ENCODE measurements at regions not wholly inside any gene's neighbourhood (a gene's known extent, or its start where the extent isn't known, plus 50 kb on each side); places are given as distances from the start of the nearest gene placed in this dataset.

DNA sequence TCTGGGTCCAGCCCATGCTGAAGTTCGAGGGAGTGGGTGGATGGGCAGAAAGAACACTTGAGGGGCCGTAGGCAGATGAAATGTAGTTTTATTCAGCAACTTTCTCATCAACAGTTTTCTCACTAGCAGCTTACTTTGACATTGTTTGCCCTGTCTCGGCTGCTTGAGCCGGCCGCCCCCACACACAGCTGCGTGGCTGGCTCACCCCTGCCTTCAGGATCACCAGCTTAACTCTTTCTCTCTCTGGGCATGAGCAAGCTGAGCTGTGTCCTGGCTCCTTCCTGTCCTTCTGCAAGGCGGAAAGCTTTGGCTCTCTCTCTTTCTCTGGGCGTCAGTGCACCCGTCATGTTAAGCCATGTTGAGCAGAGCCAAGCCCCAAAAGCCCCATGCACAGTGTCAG, 104.4 kb upstream of the GNG12 start (continued):
- TF ChIP-seq POU2F2 (IDR thresholded peaks at IDR 0.05; ENCODE audit: borderline replicate concordance, low read depth, low read length) (no peak), CHD2 (IDR thresholded peaks at IDR 0.05; ENCODE audit: borderline replicate concordance, low read depth, low read length) (no peak), JUND (IDR thresholded peaks at IDR 0.05; ENCODE audit: low read depth, low read length) (no peak), SREBF1 (IDR thresholded peaks at IDR 0.05; ENCODE audit: low read length) (no peak), BHLHE40 (IDR thresholded peaks at IDR 0.05; ENCODE audit: borderline replicate concordance in 1 of 2, low read depth in 2 of 2, low read length in 1 of 2) (no peak), SUPT20H (IDR thresholded peaks at IDR 0.05; ENCODE audit: borderline replicate concordance, control insufficient read depth, low read depth, low read length) (no peak)
- TF ChIP-seq, protein P1, sequence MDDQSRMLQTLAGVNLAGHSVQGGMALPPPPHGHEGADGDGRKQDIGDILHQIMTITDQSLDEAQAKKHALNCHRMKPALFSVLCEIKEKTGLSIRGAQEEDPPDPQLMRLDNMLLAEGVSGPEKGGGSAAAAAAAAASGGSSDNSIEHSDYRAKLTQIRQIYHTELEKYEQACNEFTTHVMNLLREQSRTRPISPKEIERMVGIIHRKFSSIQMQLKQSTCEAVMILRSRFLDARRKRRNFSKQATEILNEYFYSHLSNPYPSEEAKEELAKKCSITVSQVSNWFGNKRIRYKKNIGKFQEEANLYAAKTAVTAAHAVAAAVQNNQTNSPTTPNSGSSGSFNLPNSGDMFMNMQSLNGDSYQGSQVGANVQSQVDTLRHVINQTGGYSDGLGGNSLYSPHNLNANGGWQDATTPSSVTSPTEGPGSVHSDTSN (IDR thresholded peaks at IDR 0.05; ENCODE audit: insufficient replicate concordance, low read depth, low read length): no peak

GRCh38 chr1:67937010-67937409, 103.7 kb upstream of the GNG12 start:
- ATAC-seq: no peak
- no peaks in the 10 kb centered on the region for H3K4me1 ChIP-seq (ENCODE audit: control insufficient read depth, insufficient read depth, low read length)
- no peaks in the 10 kb centered on the region for H4K20me1 ChIP-seq (ENCODE audit: control insufficient read depth, insufficient read depth)
- H3K27me3 ChIP-seq (replicated peaks in 1 of 2; ENCODE audit: control insufficient read depth in 2 of 2, insufficient read depth in 2 of 2, low read length in 1 of 2): no peaks in the 10 kb centered on the region; a peak in 2 of 4 replicates
- no peak overlapping the region for H3K4me2 ChIP-seq (ENCODE audit: control insufficient read depth, insufficient read depth)
- H3K36me3 ChIP-seq (ENCODE audit: control insufficient read depth in 2 of 2, insufficient read depth in 2 of 2, low read length in 1 of 2): no peaks in the 10 kb centered on the region
- H3K79me2 ChIP-seq (ENCODE audit: control insufficient read depth, insufficient read depth, low read length): no peaks in the 10 kb centered on the region
- intact Hi-C loops (cut with micrococcal nuclease; ENCODE audit: unreplicated experiment): no loop called here
- no TSS peak for BruUV-seq (replicated peaks)
- no peak for FAIRE-seq
- ChIA-PET POLR2A (no interaction called here), SMC1A (ENCODE audit: uncharacterized antibody, unreplicated experiment) (interaction anchor here (0.5 kb wide), 1 partner anchor 86 kb away, joined by 3 read pairs; no protein-coding TSS in a partner anchor), RAD21 (ENCODE audit: unreplicated experiment) (no interaction called here), CTCF (interaction anchor here (0.5 kb wide), 1 partner anchor 85 kb away, joined by 3 read pairs; no protein-coding TSS in a partner anchor)
- TF ChIP-seq IRF5 (IDR thresholded peaks at IDR 0.05; ENCODE audit: borderline replicate concordance) (no peak), MTA3 (IDR thresholded peaks at IDR 0.05; ENCODE audit: borderline replicate concordance, low read length) (no peak), ZNF622 (IDR thresholded peaks at IDR 0.05) (no peak), KAT2A (conservative IDR thresholded peaks at IDR 0.05; ENCODE audit: control insufficient read depth, low read depth, low read length) (no peak)
- WGBS (ENCODE audit: insufficient coverage, insufficient replicate concordance, low lambda C conversion rate, missing lambda C conversion rate): 0% methylated on average over 3 of the region's 3 CpGs
- H3K9me3 ChIP-seq (replicated peaks; ENCODE audit: control insufficient read depth, insufficient read depth, low read length): no peaks in the 10 kb centered on the region
- in situ Hi-C loops (cut with MboI): no loop called here
- H3K4me3 ChIP-seq: no peak overlapping the region
- no peak for DNase-seq (ENCODE audit: low read depth, low spot score)
- H3K27ac ChIP-seq (ENCODE audit: control insufficient read depth, insufficient read depth): no peak overlapping the region
- H3K9ac ChIP-seq (ENCODE audit: control insufficient read depth, insufficient read depth, low read length): no peak overlapping the region
- H2AFZ ChIP-seq (ENCODE audit: control insufficient read depth, low read depth, low read length): no peak overlapping the region
